Pancreas (tissue), 10 donors: ENCODE measurements at regions not wholly inside any gene's neighbourhood (a gene's known extent, or its start where the extent isn't known, plus 50 kb on each side); places are given as distances from the start of the nearest gene placed in this dataset.

Experiments used
- ATAC-seq, 4 donors: fragments of 200-7000 bp; cut with Tn5 transposase; one replicate each; pipeline versions ENCODE4 v1.8.0 to v1.9.1; 2020; ENCODE audit warnings: mild to moderate bottlenecking in 4 of 4, moderate library complexity in 4 of 4
- DNase-seq, 6 donors: peaks; one replicate each; pipeline ENCODE4 v3.0.0-alpha.2; 2020
- FAIRE-seq: peaks from 2 replicates; lab custom pipeline; 2012; peaks lifted over from hg19 to GRCh38; lab: Jason Lieb, UNC
- H3K27ac ChIP-seq, 4 donors: fragments of 200-600 bp; sonication (generic); 1 replicate in 3 of 4; 2 replicates in 1 of 4; pipeline versions ENCODE4 v1.5.0 to v1.8.0; 2020
- H3K27me3 ChIP-seq, 4 donors: fragments of 200-600 bp; one replicate each; pipeline ENCODE4 v1.8.0; 2021
- H3K36me3 ChIP-seq, 3 donors: fragments of 200-600 bp; sonication (generic) in 1 of 3; one replicate each; pipeline versions ENCODE4 v1.5.0 to v1.8.0; 2020 to 2021
- H3K4me1 ChIP-seq, 3 donors: fragments of 200-600 bp; one replicate each; pipeline ENCODE4 v1.8.0; 2021
- H3K4me3 ChIP-seq, 4 donors: fragments of 200-600 bp; sonication (generic) in 2 of 4; one replicate each; pipeline versions ENCODE4 v1.5.0 to v1.8.0; 2020 to 2021
- H3K9me3 ChIP-seq, 4 donors: fragments of 200-600 bp; one replicate each; pipeline ENCODE4 v1.8.0; 2021
- CTCF ChIP-seq, 4 donors: fragments of 200-600 bp; sonication (generic) in 3 of 4; IDR thresholded peaks; one replicate each; pipeline versions ENCODE4 v1.5.0 to v1.8.0; 2021; ENCODE audit warnings: antibody characterized with exemption in 4 of 4
- WGBS, 2 donors: extraction: QIAGEN DNeasy Blood & Tissue Kit; methylation state at CpG; one replicate each; pipeline ENCODE4 v1.1.7; 2013; 5-methylcytosine and 5-hydroxymethylcytosine counted together
- intact Hi-C, 3 donors: fragments of 100-400 bp; cut with DNase I; formaldehyde crosslinking; loops; one replicate each; pipeline versions ENCODE4 v1.11.1 to v1.14.2; 2022
- donor health status: healthy with polysubstance abuse.
- donor health status: DM: no; HTN: no; CAD: no; lungs with moderate emphysema.
- donor health status: DM: no; HTN: no; CAD: no.
- donor health status: control.
- donor health status: control.
- donor health status: Bipolar disorder and iron deficiency.
- donor health status: DM: yes; HTN: yes; CAD: no.
- donor health status: DM: no; HTN: no; CAD: no.
- donor health status: DM: no; HTN: no; CAD: no.
- donor health status: DM: yes; HTN: yes; CAD: no.

GRCh38 chr11:24375351-24375750 is 121.5 kb upstream of the LUZP2 start:
- TF ChIP-seq CTCF (IDR thresholded peaks at IDR 0.05), result no peak
- intact Hi-C loops, result no loop called here
- Histone ChIP-seq H3K9me3 (no peaks in the 10 kb centered on the region), H3K27ac (no peak overlapping the region), H3K27me3 (no peaks in the 10 kb centered on the region), H3K36me3 (no peaks in the 10 kb centered on the region), H3K4me3 (no peak overlapping the region), H3K4me1 (no peaks in the 10 kb centered on the region)
- DNase-seq (no peak), ATAC-seq (no peak), FAIRE-seq (no peak)
- 48 to 56% methylated on average over 1 of the region's 1 CpG for WGBS, 2 donors

GRCh38 chr11:24375931-24376330 is 120.9 kb upstream of the LUZP2 start:
- no peak for DNase-seq
- Histone ChIP-seq H3K4me1 (no peaks in the 10 kb centered on the region), H3K4me3 (no peak overlapping the region), H3K9me3 (no peaks in the 10 kb centered on the region), H3K36me3 (no peaks in the 10 kb centered on the region), H3K27me3 (no peaks in the 10 kb centered on the region), H3K27ac (no peak overlapping the region)
- no peak for ATAC-seq
- FAIRE-seq, result no peak
- intact Hi-C loops, result no loop called here
- WGBS, 2 donors, result 49 to 56% methylated on average over 3 of the region's 3 CpGs
- no peak for TF ChIP-seq CTCF (IDR thresholded peaks at IDR 0.05)

- intact Hi-C loops, result no loop called here
Observed at GRCh38 chr11:24383137-24383536, 113.7 kb upstream of the LUZP2 start.

GRCh38 chr11:24384240-24384639 is 112.6 kb upstream of the LUZP2 start:
- TF ChIP-seq CTCF (IDR thresholded peaks at IDR 0.05), result no peak
- Histone ChIP-seq H3K27me3 (no peaks in the 10 kb centered on the region), H3K4me3 (no peak overlapping the region), H3K9me3 (no peaks in the 10 kb centered on the region), H3K27ac (no peak overlapping the region), H3K36me3 (no peaks in the 10 kb centered on the region), H3K4me1 (no peaks in the 10 kb centered on the region)
- WGBS, 2 donors, result 11 to 24% methylated on average over 3 of the region's 3 CpGs
- intact Hi-C loops, result no loop called here
- ATAC-seq, result no peak
- no peak for FAIRE-seq
- no peak for DNase-seq

More at GRCh38 chr11:24383137-24383536, 113.7 kb upstream of the LUZP2 start:
- H3K4me1 ChIP-seq, result no peaks in the 10 kb centered on the region
- ATAC-seq (no peak), DNase-seq (no peak), FAIRE-seq (no peak)
- no peaks in the 10 kb centered on the region for H3K36me3 ChIP-seq
- 64 to 74% methylated on average over 2 of the region's 2 CpGs for WGBS, 2 donors
- no peak overlapping the region for H3K4me3 ChIP-seq
- no peak overlapping the region for H3K27ac ChIP-seq
- no peaks in the 10 kb centered on the region for H3K9me3 ChIP-seq
- no peaks in the 10 kb centered on the region for H3K27me3 ChIP-seq
- TF ChIP-seq CTCF (IDR thresholded peaks at IDR 0.05), result no peak

- Histone ChIP-seq H3K4me3 (no peak overlapping the region), H3K9me3 (no peaks in the 10 kb centered on the region), H3K4me1 (no peaks in the 10 kb centered on the region), H3K27me3 (no peaks in the 10 kb centered on the region), H3K36me3 (no peaks in the 10 kb centered on the region), H3K27ac (no peak overlapping the region)
- ATAC-seq, result peak in 2 of 4 donors; percentile 28 to 57
- no peak for FAIRE-seq
- peak in 1 of 4 donors; percentile 8 for TF ChIP-seq CTCF (IDR thresholded peaks at IDR 0.05)
- DNase-seq, result no peak
- intact Hi-C loops, result no loop called here
- WGBS, 2 donors, result 37 to 42% methylated on average over 6 of the region's 6 CpGs
Observed at GRCh38 chr11:24386546-24387397, 110.1 kb upstream of the LUZP2 start.
